ENCODE measurements at regions not wholly inside any gene's neighbourhood (a gene's known extent, or its start where the extent isn't known, plus 50 kb on each side); places are given as distances from the start of the nearest gene placed in this dataset.
"Not testable (repeated sequence)": the region's sequence is repeated elsewhere in the genome, so short reads cannot be mapped to it uniquely, and the experiment has no call there.

DNA sequence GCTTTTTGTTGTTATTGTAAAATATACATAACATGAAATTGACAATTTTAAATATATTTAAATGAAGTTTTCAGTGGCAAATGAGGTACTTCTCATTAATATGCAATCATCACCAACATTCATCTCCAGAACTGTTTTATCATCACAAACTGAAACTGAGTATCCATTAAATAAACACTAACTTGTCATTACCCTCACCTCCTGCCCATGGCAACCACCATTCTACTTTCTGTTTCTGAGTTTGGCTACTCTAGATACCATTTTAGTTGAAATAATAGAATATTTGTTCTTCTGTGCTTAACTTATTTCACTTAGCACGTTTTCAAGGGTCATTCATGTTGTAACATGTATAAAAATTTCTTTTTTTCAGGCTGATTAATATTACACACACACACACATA is 834.3 kb downstream of the PLOD2 start:
- Histone ChIP-seq H3K36me3 (ENCODE audit: control insufficient read depth, insufficient read depth, low read length) (no peaks in the 10 kb centered on the region), H3K4me2 (ENCODE audit: extremely low read depth, insufficient read depth, low read length) (no peak overlapping the region)
- TF ChIP-seq, protein P1, sequence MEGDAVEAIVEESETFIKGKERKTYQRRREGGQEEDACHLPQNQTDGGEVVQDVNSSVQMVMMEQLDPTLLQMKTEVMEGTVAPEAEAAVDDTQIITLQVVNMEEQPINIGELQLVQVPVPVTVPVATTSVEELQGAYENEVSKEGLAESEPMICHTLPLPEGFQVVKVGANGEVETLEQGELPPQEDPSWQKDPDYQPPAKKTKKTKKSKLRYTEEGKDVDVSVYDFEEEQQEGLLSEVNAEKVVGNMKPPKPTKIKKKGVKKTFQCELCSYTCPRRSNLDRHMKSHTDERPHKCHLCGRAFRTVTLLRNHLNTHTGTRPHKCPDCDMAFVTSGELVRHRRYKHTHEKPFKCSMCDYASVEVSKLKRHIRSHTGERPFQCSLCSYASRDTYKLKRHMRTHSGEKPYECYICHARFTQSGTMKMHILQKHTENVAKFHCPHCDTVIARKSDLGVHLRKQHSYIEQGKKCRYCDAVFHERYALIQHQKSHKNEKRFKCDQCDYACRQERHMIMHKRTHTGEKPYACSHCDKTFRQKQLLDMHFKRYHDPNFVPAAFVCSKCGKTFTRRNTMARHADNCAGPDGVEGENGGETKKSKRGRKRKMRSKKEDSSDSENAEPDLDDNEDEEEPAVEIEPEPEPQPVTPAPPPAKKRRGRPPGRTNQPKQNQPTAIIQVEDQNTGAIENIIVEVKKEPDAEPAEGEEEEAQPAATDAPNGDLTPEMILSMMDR (conservative IDR thresholded peaks at IDR 0.05 in 1 of 2, IDR thresholded peaks at IDR 0.05 in 1 of 2; ENCODE audit: low read depth in 1 of 2, low read length in 2 of 2) = no peak
- TF ChIP-seq EZH2 (IDR thresholded peaks at IDR 0.05; ENCODE audit: low read length, missing control alignments) = no peak

DNA sequence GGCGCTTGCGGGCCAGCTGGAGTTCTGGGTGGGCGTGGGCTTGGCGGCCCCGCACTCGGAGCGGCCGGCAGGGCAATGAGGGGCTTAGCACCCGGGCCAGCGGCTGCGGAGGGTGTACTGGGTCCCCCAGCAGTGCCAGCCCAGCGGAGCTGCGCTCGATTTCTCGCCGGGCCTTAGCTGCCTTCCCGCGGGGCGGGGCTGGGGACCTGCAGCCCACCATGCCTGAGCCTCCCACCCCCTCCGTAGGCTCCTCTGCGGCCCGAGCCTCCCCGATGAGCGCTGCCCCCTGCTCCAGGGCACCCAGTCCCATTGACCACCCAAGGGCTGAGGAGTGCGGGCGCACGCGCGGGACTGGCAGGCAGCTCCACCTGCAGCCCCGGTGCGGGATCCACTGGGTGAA is 827.6 kb downstream of the PLOD2 start:
- not testable (repeated sequence) for H4K20me1 ChIP-seq (ENCODE audit: control insufficient read depth, extremely low read depth, insufficient read depth, low read length); H2AFZ ChIP-seq (ENCODE audit: low read length); H3K36me3 ChIP-seq (ENCODE audit: control insufficient read depth, insufficient read depth, low read length); H3K4me1 ChIP-seq (ENCODE audit: control insufficient read depth, extremely low read depth, insufficient read depth, low read length); H3K9ac ChIP-seq (ENCODE audit: insufficient read depth, low read length); H3K27ac ChIP-seq (ENCODE audit: insufficient read depth, low read length); H3K79me2 ChIP-seq (ENCODE audit: control insufficient read depth, insufficient read depth, low read length); H3K4me3 ChIP-seq (replicated peaks in 1 of 4; ENCODE audit: control extremely low read depth in 1 of 4, insufficient read depth in 1 of 4, low read depth in 3 of 4, low read length in 4 of 4); H3K27me3 ChIP-seq (ENCODE audit: control insufficient read depth, insufficient read depth, low read length); DNase-seq (ENCODE audit: low read depth in 2 of 2); H3K9me3 ChIP-seq (ENCODE audit: control insufficient read depth, insufficient read depth, low read depth, low read length); H3K4me2 ChIP-seq (ENCODE audit: extremely low read depth, insufficient read depth, low read length)

More for the DNA sequence above, 834.3 kb downstream of the PLOD2 start:
- Histone ChIP-seq H3K27me3 (ENCODE audit: control insufficient read depth, insufficient read depth, low read length) (no peaks in the 10 kb centered on the region), H4K20me1 (ENCODE audit: control insufficient read depth, extremely low read depth, insufficient read depth, low read length) (no peaks in the 10 kb centered on the region), H3K4me3 (replicated peaks in 1 of 4; ENCODE audit: control extremely low read depth in 1 of 4, insufficient read depth in 1 of 4, low read depth in 3 of 4, low read length in 4 of 4) (no peak overlapping the region), H3K27ac (ENCODE audit: insufficient read depth, low read length) (no peak overlapping the region), H3K79me2 (ENCODE audit: control insufficient read depth, insufficient read depth, low read length) (no peaks in the 10 kb centered on the region), H3K4me1 (ENCODE audit: control insufficient read depth, extremely low read depth, insufficient read depth, low read length) (no peaks in the 10 kb centered on the region), H2AFZ (ENCODE audit: low read length) (no peak overlapping the region), H3K9me3 (ENCODE audit: control insufficient read depth, insufficient read depth, low read depth, low read length) (no peaks in the 10 kb centered on the region), H3K9ac (ENCODE audit: insufficient read depth, low read length) (no peak overlapping the region)
- DNase-seq (ENCODE audit: low read depth in 2 of 2) = no peak

DNA sequence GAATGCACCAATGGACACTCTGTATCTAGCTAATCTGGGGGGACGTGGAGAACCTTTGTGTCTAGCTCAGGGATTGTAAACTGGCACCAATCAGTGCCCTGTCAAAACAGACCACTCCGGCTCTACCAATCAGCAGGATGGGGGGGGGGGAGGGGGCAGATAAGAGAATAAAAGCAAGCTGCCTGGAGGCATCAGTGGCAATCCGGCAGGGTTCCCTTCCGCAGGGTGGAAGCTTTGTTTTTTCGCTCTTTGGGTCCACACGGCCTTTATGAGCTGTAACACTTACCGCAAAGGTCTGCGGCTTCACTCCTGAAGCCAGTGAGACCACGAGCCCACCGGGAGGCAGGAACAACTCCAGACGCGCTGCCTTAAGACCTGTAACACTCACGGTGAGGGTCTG is 827.1 kb downstream of the PLOD2 start:
- Histone ChIP-seq H3K4me3 (replicated peaks in 1 of 4; ENCODE audit: control extremely low read depth in 1 of 4, insufficient read depth in 1 of 4, low read depth in 3 of 4, low read length in 4 of 4) (no peak overlapping the region), H3K9ac (ENCODE audit: insufficient read depth, low read length) (no peak overlapping the region), H3K27ac (ENCODE audit: insufficient read depth, low read length) (no peak overlapping the region), H3K27me3 (ENCODE audit: control insufficient read depth, insufficient read depth, low read length) (no peaks in the 10 kb centered on the region), H3K4me2 (ENCODE audit: extremely low read depth, insufficient read depth, low read length) (no peak overlapping the region), H3K9me3 (ENCODE audit: control insufficient read depth, insufficient read depth, low read depth, low read length) (no peaks in the 10 kb centered on the region), H3K79me2 (ENCODE audit: control insufficient read depth, insufficient read depth, low read length) (no peaks in the 10 kb centered on the region), H2AFZ (ENCODE audit: low read length) (no peak overlapping the region), H4K20me1 (ENCODE audit: control insufficient read depth, extremely low read depth, insufficient read depth, low read length) (no peaks in the 10 kb centered on the region), H3K36me3 (ENCODE audit: control insufficient read depth, insufficient read depth, low read length) (no peaks in the 10 kb centered on the region), H3K4me1 (ENCODE audit: control insufficient read depth, extremely low read depth, insufficient read depth, low read length) (no peaks in the 10 kb centered on the region)
- no peak for DNase-seq (ENCODE audit: low read depth in 2 of 2)
- no peak for TF ChIP-seq EZH2 (IDR thresholded peaks at IDR 0.05; ENCODE audit: low read length, missing control alignments)
- TF ChIP-seq, protein P1 (conservative IDR thresholded peaks at IDR 0.05 in 1 of 2, IDR thresholded peaks at IDR 0.05 in 1 of 2; ENCODE audit: low read depth in 1 of 2, low read length in 2 of 2) = no peak
